ENCODE measurements at regions not wholly inside any gene's neighbourhood (a gene's known extent, or its start where the extent isn't known, plus 50 kb on each side); places are given as distances from the start of the nearest gene placed in this dataset.

DNA sequence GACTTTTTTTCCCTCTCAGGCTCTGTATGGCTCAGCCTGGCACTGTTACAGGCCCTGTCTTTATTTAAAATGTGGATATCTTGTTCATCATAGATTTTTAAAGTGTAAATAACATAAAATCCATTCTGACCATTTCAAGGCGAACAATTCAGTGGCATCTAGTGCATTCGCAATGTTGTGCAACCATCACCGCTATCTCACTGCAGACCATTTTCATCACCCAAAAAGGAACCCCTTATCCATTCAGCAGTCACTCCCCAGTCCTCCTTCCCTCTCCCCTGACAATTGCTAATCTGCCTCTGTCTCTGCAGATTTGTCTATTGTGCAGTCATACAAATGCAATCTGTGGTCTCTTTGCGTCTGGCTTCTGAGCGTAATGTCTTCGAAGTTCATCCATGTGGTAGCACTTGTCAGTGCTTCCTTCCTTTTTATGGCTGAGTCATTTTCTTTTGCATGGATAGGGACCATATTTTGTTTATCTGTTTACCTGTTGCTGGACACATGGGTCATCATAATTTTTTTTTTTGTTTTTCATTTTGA is 148.8 kb upstream of the LHX5 start:
- no peak for DNase-seq (ENCODE audit: low spot score)

GRCh38 chr12:113619202-113619601 is 147.5 kb upstream of the LHX5 start:
- no peak for DNase-seq (ENCODE audit: low spot score)

DNA sequence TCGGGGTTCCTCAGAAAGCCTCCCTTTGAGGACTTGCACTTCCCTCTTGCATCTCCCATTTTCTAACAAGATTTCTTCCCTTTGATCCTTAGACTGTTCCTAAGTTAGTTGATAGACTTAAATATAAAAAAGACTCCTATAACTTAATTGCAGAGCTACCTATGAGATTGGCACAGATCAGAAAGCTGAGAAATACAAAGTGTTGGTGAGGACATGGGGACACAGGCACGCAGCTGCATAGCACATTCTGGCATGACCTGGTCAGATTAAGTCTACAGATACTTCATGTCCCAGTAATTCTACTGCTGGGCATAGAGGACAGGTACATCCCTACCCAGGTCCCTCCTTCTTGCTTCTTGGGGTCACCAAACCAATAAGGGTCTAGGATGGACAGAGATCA is 141.7 kb upstream of the LHX5 start:
- no peak for DNase-seq (ENCODE audit: low spot score)

- no peak for DNase-seq (ENCODE audit: low spot score)
These were observed 141.1 kb upstream of the LHX5 start for GRCh38 chr12:113612793-113613192.

DNA sequence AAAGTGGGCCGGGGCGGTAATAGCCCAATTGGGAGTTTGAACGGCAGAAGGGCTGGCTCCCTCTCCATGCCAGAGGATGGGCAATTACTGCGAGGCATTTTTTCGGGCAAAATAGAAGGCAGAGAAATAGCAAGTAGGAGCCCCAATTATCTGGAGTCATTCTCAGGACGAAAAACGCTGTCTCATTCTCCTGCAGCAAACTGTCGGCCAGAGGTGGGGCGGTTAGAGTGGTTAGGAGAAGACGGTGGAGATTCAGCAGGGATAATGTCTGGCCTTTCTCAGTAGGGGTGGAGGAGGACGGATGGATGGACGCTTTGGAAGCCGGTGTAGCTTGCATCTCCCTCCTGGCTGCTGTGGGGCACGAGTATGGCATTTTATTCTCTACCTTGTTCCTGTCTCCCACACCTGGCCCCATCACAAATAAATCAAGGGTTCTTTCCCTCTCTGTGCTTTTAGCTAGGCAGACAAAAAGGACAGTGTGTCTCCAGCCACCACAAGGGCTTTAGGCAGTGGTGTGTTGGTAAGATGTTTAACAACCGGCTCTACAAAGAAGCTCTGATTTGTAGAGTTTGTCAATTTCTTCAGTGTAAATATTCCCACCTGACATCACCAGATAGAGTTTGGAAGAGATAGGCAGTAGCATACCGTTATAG is 140.5 kb upstream of the LHX5 start:
- no peak for DNase-seq (ENCODE audit: low spot score)

- DNase-seq (ENCODE audit: low spot score) = no peak
These were observed 140.0 kb upstream of the LHX5 start for GRCh38 chr12:113611652-113612051.

- DNase-seq (ENCODE audit: low spot score) = no peak
These were observed 139.0 kb upstream of the LHX5 start for GRCh38 chr12:113610698-113611097.

GRCh38 chr12:113609692-113610469 is 138.2 kb upstream of the LHX5 start:
- DNase-seq (ENCODE audit: low spot score) = no peak

GRCh38 chr12:113604666-113605065 is 133.0 kb upstream of the LHX5 start:
- no peak for DNase-seq (ENCODE audit: low spot score)

- no peak for DNase-seq (ENCODE audit: low spot score)
These were observed 130.1 kb upstream of the LHX5 start for GRCh38 chr12:113601656-113602263.

GRCh38 chr12:113598815-113599406 is 127.2 kb upstream of the LHX5 start:
- DNase-seq (ENCODE audit: low spot score) = no peak

DNA sequence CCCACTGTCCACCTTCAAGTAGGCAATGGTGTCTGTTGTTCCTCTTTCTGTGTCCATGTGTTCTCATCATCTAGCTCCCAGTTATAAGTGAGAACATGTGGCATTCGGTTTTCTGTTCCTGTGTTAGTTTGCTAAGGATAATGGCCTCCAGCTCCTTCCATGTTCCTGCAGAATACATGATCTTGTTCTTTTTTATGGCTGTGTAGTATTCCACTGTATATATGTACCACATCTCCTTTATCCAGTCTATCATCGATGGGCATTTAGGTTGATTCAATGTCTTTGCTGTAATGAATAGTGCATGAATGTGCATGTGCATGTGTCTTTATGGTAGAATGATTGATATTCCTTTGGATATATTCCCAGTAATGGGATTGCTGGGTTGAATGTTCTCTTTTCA is 123.3 kb upstream of the LHX5 start:
- no peak for DNase-seq (ENCODE audit: low spot score)

GRCh38 chr12:113591480-113591974 is 119.9 kb upstream of the LHX5 start:
- DNase-seq (ENCODE audit: low spot score) = no peak

DNA sequence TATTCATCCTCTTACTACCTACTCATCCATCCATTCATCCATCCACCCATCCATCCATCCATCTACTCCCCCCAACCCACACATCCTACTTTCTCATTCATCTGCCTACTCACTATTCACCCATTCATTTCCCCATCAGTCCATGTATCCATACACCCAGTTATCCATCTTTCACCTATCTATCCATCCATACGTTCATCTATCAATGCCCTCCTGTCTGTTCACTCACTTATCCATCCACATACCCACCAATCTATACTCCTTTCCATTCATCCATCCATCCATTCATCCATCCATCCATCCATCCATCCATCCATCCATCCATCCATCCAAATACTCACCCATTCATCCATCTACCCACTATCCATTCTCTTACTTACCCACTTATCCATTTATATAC is 117.8 kb upstream of the LHX5 start:
- no peak for DNase-seq (ENCODE audit: low spot score)

DNA sequence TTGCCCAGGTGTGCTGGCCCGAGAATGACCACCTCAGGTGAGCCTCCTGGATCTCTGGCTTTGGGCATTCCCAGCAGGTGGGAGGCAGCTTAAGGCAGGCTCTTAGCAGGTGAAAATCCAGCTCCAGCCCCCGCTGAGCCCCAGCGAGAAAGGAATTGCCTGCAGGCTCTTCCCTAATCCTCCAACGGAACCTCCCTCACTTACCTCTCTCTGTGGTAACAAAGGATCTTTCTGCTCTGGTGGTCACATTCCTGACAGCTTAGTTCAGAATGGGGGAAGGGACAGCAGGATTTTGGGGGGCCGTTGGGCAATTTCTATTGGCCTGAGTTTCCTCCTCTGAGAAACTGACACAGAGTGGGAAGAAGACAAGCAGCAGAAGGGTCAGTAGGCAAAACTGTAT is 116.0 kb upstream of the LHX5 start:
- DNase-seq (ENCODE audit: low spot score) = no peak

- DNase-seq (ENCODE audit: low spot score) = no peak
These were observed 114.8 kb upstream of the LHX5 start for GRCh38 chr12:113586461-113586860.

DNA sequence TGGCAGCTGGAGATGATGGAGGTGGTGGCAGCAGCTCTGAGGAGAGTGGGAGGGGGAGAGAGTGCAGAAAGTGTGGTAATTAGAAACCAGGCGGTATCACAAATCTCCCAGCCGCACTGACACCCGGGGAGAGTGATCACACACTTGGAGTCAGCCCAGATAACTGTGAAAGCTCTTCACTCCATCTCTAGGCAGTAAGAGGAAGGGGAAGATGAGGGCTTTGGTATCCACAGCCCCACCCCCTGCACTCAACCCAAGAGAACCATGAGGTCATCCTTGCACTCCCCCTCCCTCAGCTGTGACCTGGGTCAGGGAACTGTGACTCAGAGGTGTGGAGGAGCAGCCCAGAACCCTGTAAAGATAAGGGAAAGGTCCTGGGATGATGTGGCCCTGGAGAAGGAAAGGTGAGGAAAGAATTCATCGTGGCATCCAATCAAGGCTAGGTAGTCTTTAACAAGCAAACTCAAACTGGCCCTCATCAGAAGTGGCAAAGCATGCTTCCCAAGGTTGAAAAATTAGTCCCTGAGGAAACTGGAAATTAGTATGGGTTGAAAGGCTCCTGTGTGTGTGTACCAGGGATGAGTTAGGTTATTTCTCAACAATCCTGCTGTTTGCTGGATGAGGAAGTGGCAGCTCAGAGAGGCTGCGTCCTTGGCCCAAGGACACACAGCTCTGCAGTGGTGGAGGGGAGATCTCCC is 111.0 kb upstream of the LHX5 start:
- DNase-seq (ENCODE audit: low spot score) = no peak

GRCh38 chr12:113581342-113581741 is 109.7 kb upstream of the LHX5 start:
- DNase-seq (ENCODE audit: low spot score) = no peak

GRCh38 chr12:113580437-113580836 is 108.8 kb upstream of the LHX5 start:
- DNase-seq (ENCODE audit: low spot score) = no peak

DNA sequence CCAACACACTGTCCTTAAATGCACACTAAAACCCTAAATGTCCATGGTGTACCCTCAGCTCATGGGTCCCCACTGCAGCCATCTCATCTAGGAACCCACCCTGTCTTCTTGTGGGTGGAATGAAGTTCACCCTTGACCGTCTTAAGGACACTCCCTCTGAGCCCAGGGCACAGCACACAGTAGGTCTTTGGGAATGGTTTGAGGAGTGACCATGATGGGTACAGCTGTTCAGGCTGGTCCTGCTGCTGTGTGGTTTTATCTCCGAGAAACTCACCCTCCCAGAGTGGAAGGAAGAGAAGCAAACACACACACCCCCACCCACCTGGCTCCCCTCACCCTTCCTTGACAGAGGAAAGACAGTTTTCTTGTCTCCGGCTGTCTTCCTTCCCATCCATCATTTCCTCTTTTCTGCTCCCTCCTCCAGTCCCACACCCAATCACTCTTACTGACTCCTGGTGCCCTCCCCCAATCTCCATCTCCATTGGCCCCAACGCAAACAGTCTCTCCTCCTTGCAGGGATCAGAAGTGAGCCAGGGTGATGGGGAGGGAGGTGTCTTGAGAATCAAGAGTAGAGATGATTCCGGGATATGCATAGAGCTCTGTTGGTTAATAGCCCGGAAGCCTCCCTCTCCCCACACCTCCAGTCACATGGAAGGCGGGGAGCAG is 105.9 kb upstream of the LHX5 start:
- no peak for DNase-seq (ENCODE audit: low spot score)

DNA sequence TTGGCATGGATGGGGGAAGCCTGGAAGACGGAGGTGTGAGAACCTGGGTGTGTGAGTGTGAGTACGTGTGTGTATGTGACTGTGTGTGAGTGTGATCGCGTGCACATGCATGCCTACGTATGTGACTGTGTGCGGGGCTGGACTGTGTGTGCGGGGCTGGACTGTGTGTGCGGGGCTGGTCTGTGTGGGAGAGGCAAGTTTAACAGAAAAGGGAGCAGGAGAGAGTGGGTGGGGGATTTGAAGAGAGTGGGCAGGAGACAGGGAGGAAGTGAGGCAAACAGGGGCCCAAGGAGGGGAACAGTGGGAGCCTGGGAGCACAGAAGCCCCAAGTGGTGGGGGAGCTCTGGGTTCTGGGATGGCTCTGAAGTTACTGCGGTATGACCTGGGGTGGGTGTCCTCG is 103.7 kb upstream of the LHX5 start:
- no peak for DNase-seq (ENCODE audit: low spot score)
